ENCODE measurements at regions not wholly inside any gene's neighbourhood (a gene's known extent, or its start where the extent isn't known, plus 50 kb on each side); places are given as distances from the start of the nearest gene placed in this dataset.

DNA sequence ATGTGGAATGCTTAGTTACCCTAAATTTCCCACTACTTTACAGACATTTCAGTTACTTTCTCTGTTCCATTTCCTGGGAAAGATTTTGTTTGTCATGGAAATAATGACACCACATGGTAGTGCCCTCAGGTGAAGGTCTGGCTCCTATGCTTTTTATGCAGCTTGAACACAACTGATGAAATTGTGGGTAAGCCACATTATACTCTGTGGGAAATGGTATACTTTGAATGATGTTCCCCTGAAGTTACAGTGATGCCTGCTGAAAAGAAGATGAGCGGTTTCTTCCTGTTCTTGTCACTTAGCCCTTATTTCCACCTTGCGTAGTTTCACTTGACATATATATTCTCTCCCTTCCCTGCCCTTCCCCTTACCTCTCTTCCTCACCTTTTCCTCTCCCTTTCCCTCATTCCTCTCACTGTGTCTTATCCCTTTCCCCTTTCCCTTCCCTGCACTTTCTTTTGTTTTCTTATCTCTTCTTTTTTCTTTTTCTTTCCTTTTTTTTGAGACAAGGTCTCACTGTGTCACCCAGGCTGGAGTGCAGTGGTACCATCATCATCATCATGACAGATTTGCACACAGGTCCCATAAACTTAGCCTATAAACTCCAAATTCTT, 280.8 kb upstream of the IL12B start:
- Histone ChIP-seq H2AFZ (no peak overlapping the region), H3K27me3 (no peaks in the 10 kb centered on the region), H4K20me1 (ENCODE audit: insufficient read depth, poor library complexity, severe bottlenecking) (no peaks in the 10 kb centered on the region), H3K79me2 (no peaks in the 10 kb centered on the region), H3K4me2 (no peak overlapping the region), H3K4me1 (ENCODE audit: insufficient read depth) (no peaks in the 10 kb centered on the region), H3K4me3 (no peak overlapping the region), H3K9me2 (replicated peaks; ENCODE audit: insufficient read depth) (no peaks in the 10 kb centered on the region), H3K36me3 (replicated peaks; ENCODE audit: insufficient read depth, low read depth) (no peaks in the 10 kb centered on the region), H3K27ac (no peak overlapping the region), H3K9me3 (ENCODE audit: low read depth) (no peaks in the 10 kb centered on the region)
- DNase-seq (ENCODE audit: low spot score): no peak
- WGBS (ENCODE audit: low lambda C conversion rate, missing lambda C conversion rate): 100% methylated on average over 2 of the region's 2 CpGs
- TF ChIP-seq, protein P1, sequence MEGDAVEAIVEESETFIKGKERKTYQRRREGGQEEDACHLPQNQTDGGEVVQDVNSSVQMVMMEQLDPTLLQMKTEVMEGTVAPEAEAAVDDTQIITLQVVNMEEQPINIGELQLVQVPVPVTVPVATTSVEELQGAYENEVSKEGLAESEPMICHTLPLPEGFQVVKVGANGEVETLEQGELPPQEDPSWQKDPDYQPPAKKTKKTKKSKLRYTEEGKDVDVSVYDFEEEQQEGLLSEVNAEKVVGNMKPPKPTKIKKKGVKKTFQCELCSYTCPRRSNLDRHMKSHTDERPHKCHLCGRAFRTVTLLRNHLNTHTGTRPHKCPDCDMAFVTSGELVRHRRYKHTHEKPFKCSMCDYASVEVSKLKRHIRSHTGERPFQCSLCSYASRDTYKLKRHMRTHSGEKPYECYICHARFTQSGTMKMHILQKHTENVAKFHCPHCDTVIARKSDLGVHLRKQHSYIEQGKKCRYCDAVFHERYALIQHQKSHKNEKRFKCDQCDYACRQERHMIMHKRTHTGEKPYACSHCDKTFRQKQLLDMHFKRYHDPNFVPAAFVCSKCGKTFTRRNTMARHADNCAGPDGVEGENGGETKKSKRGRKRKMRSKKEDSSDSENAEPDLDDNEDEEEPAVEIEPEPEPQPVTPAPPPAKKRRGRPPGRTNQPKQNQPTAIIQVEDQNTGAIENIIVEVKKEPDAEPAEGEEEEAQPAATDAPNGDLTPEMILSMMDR (IDR thresholded peaks at IDR 0.05; ENCODE audit: poor library complexity): no peak
- TF ChIP-seq EZH2phosphoT487 (IDR thresholded peaks at IDR 0.05; ENCODE audit: low read depth, severe bottlenecking, unreplicated experiment): no peak
- no peak for TF ChIP-seq EZH2 (IDR thresholded peaks at IDR 0.05; ENCODE audit: borderline replicate concordance)

DNA sequence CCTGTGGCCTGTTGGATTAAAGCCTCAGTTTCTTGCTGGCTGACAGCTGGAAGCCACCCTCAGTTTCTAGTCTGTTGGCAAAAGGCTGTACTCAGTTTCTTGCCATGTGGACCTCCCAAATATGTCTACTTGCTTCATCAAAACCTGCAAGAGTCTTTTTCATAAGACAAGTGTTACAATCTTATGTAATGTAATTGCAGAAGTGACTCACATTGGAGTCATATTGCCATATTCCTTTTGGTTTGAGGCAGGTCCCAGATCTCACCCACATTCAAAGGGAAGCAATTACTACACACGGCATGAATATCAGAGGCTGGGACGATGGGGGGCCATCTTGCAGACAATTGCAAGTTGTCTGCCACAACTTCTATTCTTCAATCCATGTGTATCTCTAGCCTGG, 286.7 kb upstream of the IL12B start:
- H3K27ac ChIP-seq: no peak overlapping the region
- H3K4me2 ChIP-seq: no peak overlapping the region
- H3K36me3 ChIP-seq (replicated peaks; ENCODE audit: insufficient read depth, low read depth): no peaks in the 10 kb centered on the region
- no peaks in the 10 kb centered on the region for H4K20me1 ChIP-seq (ENCODE audit: insufficient read depth, poor library complexity, severe bottlenecking)
- 45% methylated on average over 2 of the region's 2 CpGs for WGBS (ENCODE audit: low lambda C conversion rate, missing lambda C conversion rate)
- H3K4me3 ChIP-seq: no peak overlapping the region
- no peaks in the 10 kb centered on the region for H3K9me2 ChIP-seq (replicated peaks; ENCODE audit: insufficient read depth)
- H3K27me3 ChIP-seq: no peaks in the 10 kb centered on the region
- H3K79me2 ChIP-seq: no peaks in the 10 kb centered on the region
- H3K9me3 ChIP-seq (ENCODE audit: low read depth): no peaks in the 10 kb centered on the region
- DNase-seq (ENCODE audit: low spot score): no peak
- TF ChIP-seq EZH2phosphoT487 (IDR thresholded peaks at IDR 0.05; ENCODE audit: low read depth, severe bottlenecking, unreplicated experiment): no peak
- no peak for TF ChIP-seq EZH2 (IDR thresholded peaks at IDR 0.05; ENCODE audit: borderline replicate concordance)
- TF ChIP-seq, protein P1 (IDR thresholded peaks at IDR 0.05; ENCODE audit: poor library complexity): no peak
- H3K4me1 ChIP-seq (ENCODE audit: insufficient read depth): no peaks in the 10 kb centered on the region
- no peak overlapping the region for H2AFZ ChIP-seq

DNA sequence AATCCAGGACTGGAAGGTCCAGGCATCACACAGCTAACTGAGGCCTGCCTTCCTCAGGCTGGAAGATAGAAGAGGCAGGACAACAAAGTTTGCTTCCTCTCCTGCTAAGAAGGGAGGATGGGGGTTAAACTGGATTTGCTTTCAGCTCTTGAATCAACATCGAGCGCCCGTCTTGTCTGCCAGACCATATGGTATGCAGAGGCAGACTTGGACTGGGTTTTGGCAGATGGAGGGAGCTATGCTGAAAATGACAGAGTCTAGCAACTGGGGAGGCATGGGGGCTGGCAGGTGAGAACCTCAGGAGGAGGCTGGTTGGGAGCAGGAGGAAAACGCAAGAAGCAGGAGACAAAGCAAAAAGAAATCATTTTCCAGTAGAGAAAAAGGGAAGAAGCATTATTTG, 289.5 kb upstream of the IL12B start:
- Histone ChIP-seq H3K4me1 (ENCODE audit: insufficient read depth) (no peaks in the 10 kb centered on the region), H3K9me3 (ENCODE audit: low read depth) (no peaks in the 10 kb centered on the region), H2AFZ (no peak overlapping the region), H3K36me3 (replicated peaks; ENCODE audit: insufficient read depth, low read depth) (no peaks in the 10 kb centered on the region), H3K27ac (no peak overlapping the region), H3K9me2 (replicated peaks; ENCODE audit: insufficient read depth) (no peaks in the 10 kb centered on the region), H3K79me2 (no peaks in the 10 kb centered on the region), H3K4me3 (no peak overlapping the region), H4K20me1 (ENCODE audit: insufficient read depth, poor library complexity, severe bottlenecking) (no peaks in the 10 kb centered on the region), H3K27me3 (no peaks in the 10 kb centered on the region), H3K4me2 (no peak overlapping the region)
- DNase-seq (ENCODE audit: low spot score): no peak
- 58% methylated on average over 4 of the region's 4 CpGs for WGBS (ENCODE audit: low lambda C conversion rate, missing lambda C conversion rate)
- no peak for TF ChIP-seq EZH2phosphoT487 (IDR thresholded peaks at IDR 0.05; ENCODE audit: low read depth, severe bottlenecking, unreplicated experiment)
- no peak for TF ChIP-seq EZH2 (IDR thresholded peaks at IDR 0.05; ENCODE audit: borderline replicate concordance)
- TF ChIP-seq, protein P1 (IDR thresholded peaks at IDR 0.05; ENCODE audit: poor library complexity): no peak

Data from hepatocyte (in vitro differentiated cells).